Left renal pelvis (tissue), 4 donors: ENCODE measurements at regions not wholly inside any gene's neighbourhood (a gene's known extent, or its start where the extent isn't known, plus 50 kb on each side); places are given as distances from the start of the nearest gene placed in this dataset.
"Not testable (repeated sequence)": the region's sequence is repeated elsewhere in the genome, so short reads cannot be mapped to it uniquely, and the experiment has no call there.

Source experiments
- DNase-seq, 4 donors: peaks; one replicate each; pipeline ENCODE4 v3.0.0-alpha.2; 2013; ENCODE audit warnings: low read depth in 4 of 4, low spot score in 3 of 4

- no peak for DNase-seq
Observed at GRCh38 chr14:22124073-22124613, 450.5 kb upstream of the OR4E1 start.

- no peak for DNase-seq
Observed at GRCh38 chr14:22122829-22123560, 449.4 kb upstream of the OR4E1 start.

DNA sequence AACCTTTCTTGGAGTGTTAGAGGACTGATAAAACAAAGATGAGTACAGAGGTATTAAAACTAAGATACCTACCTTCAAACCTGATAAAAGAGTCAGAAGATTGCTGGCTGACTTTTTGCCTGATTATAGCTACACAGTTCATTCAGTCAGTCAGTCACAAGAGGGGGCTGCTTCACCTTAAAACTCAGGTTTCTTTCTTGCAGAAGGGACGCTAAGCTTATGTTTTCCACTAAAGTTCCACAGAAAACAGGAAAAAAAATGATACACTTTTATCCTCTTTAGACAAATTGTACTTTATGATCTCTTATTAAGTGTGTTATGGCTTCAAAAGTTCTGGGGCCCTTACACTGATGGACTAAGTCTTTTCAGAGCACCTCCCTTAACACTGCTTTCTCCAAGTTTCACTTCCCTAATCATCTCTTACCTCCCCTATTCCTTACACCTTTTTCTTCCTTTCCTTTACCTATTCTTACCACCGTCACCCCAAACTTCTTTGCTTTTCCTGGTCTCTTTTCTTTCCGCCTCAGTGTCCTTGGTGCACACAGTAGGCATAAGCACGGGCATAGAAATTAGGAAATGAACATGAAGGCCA is 448.7 kb upstream of the OR4E1 start:
- DNase-seq = no peak

DNA sequence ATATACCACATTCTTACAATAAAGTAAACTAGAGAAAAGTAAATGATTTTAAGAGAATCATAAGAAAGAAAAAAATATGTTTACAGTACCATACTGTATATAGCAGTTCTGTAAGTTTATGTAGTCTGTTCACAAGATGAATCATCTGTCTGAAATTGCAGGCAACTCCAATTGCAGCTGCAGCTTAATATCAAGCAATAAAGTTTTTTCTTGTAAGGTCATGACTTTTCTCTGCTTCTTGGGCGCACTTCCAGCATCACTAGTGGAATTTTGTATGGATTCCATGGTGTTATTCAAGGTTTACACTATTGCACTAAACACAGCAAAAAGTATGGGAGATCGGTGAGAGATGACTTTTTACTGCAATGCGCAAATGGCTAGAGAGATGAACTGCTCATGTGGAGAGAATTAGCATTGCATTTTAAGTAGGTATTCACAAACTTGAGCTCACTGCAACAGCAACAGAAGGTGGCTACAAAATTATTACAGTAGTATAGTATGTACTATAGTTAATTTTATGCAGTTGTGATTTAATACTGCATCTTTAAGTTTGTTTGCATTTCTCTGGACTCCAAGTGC is 445.4 kb upstream of the OR4E1 start:
- DNase-seq = no peak

DNA sequence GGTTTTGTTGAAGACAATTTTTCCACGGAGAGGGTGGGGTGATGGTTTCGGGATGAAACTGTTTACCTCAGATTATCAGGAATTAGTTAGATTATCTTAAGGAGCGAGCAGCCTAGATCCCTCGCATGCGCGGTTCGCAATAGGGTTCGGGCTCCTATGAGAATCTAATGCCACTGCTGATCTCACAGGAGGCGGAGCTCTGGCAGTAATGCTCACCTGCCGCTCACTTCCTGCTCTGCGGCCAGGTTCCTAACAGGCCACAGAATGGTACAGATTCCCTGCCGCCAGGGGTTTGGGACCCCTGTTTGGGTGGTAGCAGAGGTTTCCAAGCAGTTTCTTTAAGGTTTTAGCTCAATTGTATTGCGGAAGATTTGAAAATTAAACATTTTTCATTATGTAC is 439.8 kb upstream of the OR4E1 start:
- DNase-seq = no peak

DNA sequence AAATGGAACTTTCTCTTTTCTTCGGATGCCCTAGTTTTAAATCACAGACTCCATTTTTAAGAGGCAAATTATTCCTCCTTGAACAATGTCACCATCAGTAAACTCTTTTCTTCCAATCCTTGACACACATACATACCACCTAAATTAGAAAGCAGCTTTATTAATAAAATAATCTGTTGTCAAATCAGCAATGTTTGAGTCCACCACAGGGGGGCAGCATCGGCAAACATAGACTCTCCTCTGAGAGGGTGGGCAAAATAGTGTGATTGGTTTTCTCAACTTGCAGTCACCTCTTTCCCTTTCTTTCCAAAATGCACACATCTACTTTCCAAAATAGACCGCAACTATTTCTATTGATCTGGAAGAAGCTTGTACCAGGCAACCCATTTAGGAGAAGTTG is 438.4 kb upstream of the OR4E1 start:
- no peak for DNase-seq

GRCh38 chr14:22107753-22108152 is 434.1 kb upstream of the OR4E1 start:
- DNase-seq = no peak

DNA sequence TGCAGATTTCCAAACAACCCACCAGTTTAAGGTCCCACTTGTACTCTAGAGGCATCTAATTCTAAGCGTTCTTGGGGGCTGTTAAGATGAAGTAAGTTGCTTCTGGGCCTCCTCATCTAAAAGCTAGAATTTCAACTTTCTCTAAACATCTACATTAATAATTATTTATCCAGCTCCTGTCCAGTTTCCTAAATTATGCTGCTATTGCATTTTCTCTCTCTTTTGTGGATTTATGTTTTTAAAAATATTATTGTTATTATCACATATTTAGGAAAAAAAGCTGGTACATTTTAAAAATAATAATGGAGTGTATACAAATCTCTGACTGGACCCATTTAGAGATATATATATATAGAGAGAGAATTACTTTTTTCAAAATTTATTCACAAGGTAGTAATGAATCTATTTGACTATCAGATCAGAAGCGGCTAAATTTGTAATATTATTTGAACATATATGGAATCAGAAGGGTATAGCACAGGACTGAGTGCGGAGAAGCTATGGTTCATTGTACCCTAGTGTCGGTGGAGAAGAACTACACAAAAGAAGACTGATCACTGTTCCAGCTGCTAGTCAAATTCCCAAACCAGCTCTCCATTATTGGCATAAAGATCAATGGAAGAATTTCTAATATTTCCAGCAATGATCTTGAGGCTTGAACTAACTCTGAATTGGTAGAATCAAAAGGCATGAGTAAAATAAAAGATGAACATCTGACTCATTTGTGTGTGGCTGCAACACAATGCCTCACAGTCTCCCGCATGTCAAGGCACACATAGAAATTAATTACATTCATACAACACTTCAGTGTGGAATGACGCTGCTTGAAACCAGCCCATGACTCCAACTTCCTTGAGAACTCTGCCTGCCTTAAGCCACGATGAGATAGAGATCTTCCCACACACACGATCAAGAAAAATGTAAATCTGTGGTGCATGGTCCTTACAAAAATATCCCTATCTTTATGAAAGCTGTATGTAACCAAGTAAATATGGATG is 433.4 kb upstream of the OR4E1 start:
- DNase-seq = no peak

GRCh38 chr14:22105624-22106006 is 432.0 kb upstream of the OR4E1 start:
- no peak for DNase-seq

- DNase-seq = no peak
Observed at GRCh38 chr14:22105006-22105623, 431.5 kb upstream of the OR4E1 start.

DNA sequence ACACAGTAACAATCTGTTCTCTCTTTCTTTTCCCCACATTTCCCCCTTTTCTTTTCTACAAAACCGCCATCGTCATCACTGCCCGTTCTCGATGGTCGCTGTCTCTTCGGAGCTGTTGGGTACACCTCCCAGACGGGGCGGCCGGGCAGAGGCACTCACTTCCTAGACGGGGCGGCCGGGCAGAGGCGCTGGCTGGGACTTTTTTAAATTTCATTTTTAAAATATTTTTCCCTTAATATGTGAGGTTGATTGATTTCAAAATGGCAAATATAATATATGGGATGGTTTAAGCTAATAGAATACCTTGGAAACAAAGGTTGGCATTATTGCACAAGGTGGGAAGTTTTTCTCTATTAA is 427.1 kb upstream of the OR4E1 start:
- DNase-seq = not testable (repeated sequence)

DNA sequence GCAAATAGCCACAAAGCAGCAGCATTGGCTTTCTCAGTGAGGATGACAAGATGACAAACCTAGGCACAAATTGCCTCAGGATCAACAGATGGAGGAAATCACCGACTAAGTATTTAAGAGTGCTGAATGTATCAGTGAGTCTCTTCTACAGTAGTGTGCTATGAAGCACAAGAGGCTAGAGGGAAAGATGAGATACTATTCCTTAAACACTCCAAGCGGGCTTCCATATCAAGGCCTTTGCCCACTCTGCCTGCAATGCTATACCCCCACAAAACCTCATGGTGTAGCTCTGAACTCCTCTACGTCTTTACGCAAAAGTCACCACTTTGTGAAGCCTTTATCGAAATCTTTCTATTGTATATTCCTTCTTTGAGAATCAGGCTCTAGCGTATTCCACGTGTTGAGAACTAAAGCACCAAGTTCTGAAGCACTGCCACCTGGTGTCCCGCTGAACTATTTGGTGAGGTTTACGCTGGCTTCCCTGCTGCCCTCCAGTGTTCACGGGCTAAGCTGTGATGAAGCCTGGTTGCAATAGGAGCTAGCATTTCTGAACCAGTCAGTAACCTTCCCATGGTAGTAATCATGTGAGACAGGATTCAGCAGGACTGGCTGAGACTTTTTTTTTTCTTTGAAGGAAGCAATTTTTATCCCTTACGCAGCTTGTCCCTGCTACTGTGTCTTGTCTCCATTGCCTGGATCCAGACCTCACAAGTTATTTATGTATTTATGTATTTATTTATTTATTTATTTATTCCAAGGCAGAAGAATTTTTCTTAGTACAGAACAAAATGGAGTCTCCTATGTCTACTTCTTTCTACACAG is 426.5 kb upstream of the OR4E1 start:
- peak in 3 of 4 donors; percentile 46 to 56 (median 55) for DNase-seq

GRCh38 chr14:22098435-22098834 is 424.8 kb upstream of the OR4E1 start:
- DNase-seq = no peak

GRCh38 chr14:22097586-22098292 is 424.1 kb upstream of the OR4E1 start:
- no peak for DNase-seq

GRCh38 chr14:22097072-22097471 is 423.5 kb upstream of the OR4E1 start:
- no peak for DNase-seq

DNA sequence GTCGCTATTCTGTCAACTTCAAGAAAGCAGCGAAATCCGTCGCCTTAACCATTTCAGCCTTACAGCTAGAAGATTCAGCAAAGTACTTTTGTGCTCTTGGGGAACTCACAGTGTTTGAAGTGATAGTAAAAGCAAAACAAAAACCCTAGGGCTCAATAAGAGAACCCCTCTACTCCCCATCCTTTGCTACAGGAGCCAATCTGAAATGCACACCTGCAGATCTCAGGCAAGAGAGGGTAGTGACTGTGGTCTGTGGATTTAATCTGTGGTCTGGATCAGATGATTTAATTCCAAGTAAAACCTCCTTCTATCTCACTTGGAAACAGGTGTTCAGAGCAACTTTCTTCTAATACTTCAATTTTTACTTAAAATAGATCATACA is 422.9 kb upstream of the OR4E1 start:
- DNase-seq = no peak

GRCh38 chr14:22095860-22096513 is 422.4 kb upstream of the OR4E1 start:
- DNase-seq = peak in 3 of 4 donors; percentile 30 to 35 (median 32)

DNA sequence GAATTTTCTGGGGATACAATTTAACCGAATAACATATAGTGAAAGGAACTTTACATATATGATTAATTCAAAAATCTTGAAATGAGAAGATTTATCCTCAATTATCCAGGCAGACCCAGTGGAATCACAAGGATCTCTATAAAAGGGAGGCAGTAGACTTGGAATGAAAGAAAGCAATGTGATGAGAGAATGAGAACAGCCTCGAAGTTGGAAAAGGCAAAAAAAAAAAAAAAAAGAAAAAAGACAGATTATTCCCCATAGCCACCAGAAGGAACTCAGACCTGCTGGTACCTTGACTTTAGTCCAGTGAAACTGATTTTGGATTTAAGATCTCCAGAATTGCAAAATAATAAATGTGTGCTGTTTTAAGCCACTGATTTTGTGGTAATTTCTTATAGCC is 416.3 kb upstream of the OR4E1 start:
- DNase-seq = no peak
